Activated T-cell treated with anti-CD3 and anti-CD28 coated beads, Interleukin-2, amount 50 U/mL, for 24 hours (primary cell): ENCODE measurements at regions not wholly inside any gene's neighbourhood (a gene's known extent, or its start where the extent isn't known, plus 50 kb on each side); places are given as distances from the start of the nearest gene placed in this dataset.
"Not testable (repeated sequence)": the region's sequence is repeated elsewhere in the genome, so short reads cannot be mapped to it uniquely, and the experiment has no call there.

Source experiments
- DNase-seq: peaks from one replicate; pipeline ENCODE4 v3.0.0-alpha.2; 2020
- H3K27ac Mint-ChIP-seq: 2 replicates; pipeline ENCODE4 v1.8.0; 2020; ENCODE audit warnings: mild to moderate bottlenecking, mixed read lengths
- H3K27me3 Mint-ChIP-seq: 2 replicates; pipeline ENCODE4 v1.8.0; 2020; ENCODE audit warnings: mixed read lengths
- H3K36me3 Mint-ChIP-seq: 2 replicates; pipeline ENCODE4 v1.8.0; 2020; ENCODE audit warnings: low read depth, mixed read lengths
- H3K4me1 Mint-ChIP-seq: 2 replicates; pipeline ENCODE4 v1.8.0; 2020; ENCODE audit warnings: low read depth, mixed read lengths
- H3K4me3 Mint-ChIP-seq: 2 replicates; pipeline ENCODE4 v1.8.0; 2020; ENCODE audit warnings: mild to moderate bottlenecking, moderate library complexity, mixed read lengths
- H3K9me3 Mint-ChIP-seq: 2 replicates; pipeline ENCODE4 v1.8.0; 2020; ENCODE audit warnings: mixed read lengths

DNA sequence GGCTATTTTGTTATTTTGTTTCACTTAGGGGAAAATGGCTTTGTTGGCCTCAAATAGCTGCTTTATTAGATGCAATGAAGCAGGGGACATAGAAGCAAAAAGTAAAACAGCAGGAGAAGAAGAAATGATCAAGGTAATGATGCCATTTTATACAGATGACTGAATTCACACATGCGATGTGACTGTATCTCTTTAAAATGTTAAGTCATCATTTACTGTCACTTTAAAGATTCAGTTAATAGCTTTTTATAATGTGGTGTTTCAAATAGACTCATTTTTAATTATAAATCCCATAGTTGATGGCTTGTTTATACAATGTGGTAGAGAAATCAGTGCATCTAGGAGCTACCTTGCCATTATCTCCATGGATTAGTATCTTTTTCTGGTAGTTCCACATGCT, 863.9 kb upstream of the DEFB115 start:
- not testable (repeated sequence) for H3K27me3 Mint-ChIP-seq, H3K4me3 Mint-ChIP-seq, H3K4me1 Mint-ChIP-seq, H3K27ac Mint-ChIP-seq, H3K9me3 Mint-ChIP-seq, DNase-seq
- peaks cover 57% of the 10 kb centered on the region for H3K36me3 Mint-ChIP-seq

DNA sequence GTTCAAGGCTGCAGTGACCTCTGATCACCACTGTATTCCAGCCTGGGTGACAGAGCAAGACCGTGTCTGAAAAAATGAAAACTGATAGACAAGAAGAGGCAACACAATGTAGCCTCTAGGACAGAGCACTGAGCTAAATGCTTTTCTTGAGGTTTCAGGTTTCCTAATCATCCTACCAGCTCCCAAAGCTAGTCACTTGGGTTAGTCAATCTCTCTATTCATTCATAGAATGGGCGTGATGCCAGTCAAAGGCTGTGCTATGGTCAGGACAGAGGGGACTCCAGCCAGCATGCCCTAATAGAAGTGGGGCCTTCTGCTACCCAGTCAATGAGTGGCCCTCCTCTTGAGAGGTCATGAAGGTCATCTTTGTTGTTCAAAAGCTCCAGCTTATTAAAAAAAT, 860.4 kb upstream of the DEFB115 start:
- H3K4me3 Mint-ChIP-seq, H3K27me3 Mint-ChIP-seq, DNase-seq, H3K27ac Mint-ChIP-seq, H3K4me1 Mint-ChIP-seq, H3K9me3 Mint-ChIP-seq: not testable (repeated sequence)
- H3K36me3 Mint-ChIP-seq = peaks cover 70% of the 10 kb centered on the region

DNA sequence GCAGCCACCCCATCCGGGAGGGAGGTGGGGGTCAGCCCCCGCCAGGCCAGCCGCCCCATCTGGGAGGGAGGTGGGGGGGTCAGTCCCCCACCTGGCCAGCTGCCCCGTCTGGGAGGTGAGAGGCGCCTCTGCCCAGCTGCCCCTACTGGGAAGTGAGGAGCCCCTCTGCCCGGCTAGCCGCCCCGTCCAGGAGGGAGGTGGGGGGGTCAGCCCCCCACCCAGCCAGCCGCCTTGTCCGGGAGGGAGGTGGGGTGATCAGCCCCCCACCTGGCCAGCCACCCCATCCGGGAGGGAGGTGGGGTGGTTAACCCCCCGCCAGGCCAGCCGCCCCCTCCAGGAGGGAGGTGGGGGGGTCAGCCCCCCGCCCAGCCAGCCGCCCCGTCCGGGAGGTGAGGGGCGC, 852.4 kb upstream of the DEFB115 start:
- DNase-seq, H3K27ac Mint-ChIP-seq, H3K4me1 Mint-ChIP-seq, H3K4me3 Mint-ChIP-seq, H3K27me3 Mint-ChIP-seq: not testable (repeated sequence)
- peaks cover 54% of the 10 kb centered on the region for H3K36me3 Mint-ChIP-seq
- H3K9me3 Mint-ChIP-seq = peaks cover 13% of the 10 kb centered on the region

DNA sequence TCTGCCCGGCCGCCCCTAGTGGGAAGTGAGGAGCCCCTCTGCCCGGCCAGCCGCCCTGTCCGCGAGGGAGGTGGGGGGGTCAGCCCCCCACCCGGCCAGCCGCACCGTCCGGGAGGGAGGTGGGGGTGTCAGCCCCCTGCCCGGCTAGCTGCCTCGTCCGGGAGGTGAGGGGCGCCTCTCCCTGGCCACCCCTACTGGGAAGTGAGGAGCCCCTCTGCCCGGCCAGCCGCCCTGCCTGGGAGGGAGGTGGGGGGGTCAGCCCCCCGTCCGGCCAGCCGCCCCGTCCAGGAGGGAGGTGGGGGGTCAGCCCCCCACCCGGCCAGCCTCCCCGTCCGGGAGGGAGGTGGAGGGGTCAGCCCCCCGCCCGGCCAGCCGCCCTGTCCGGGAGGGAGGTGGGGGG, 851.9 kb upstream of the DEFB115 start:
- H3K27me3 Mint-ChIP-seq, H3K4me3 Mint-ChIP-seq, DNase-seq, H3K27ac Mint-ChIP-seq, H3K4me1 Mint-ChIP-seq: not testable (repeated sequence)
- Mint-ChIP-seq H3K9me3 (peaks cover 13% of the 10 kb centered on the region), H3K36me3 (peaks cover 49% of the 10 kb centered on the region)

DNA sequence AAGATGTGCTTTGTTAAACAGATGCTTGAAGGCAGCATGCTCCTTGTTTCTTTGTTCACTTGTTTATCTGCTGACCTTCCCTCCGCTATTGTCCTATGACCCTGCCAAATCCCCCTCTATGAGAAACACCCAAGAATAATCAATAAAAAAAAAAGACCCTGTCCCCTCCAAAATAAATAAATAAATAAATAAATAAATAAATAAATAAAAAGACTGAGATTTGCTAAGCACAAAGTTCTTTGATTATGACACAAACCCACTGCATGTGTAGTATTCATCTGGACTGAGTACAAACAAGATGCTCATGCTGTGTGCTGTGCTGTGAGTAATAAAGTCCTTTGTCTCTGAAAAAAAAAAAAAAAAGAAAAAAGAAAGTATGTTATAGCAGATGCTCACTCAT, 851.1 kb upstream of the DEFB115 start:
- DNase-seq, H3K4me1 Mint-ChIP-seq, H3K4me3 Mint-ChIP-seq, H3K27me3 Mint-ChIP-seq, H3K27ac Mint-ChIP-seq: not testable (repeated sequence)
- H3K36me3 Mint-ChIP-seq = peaks cover 41% of the 10 kb centered on the region
- peaks cover 13% of the 10 kb centered on the region for H3K9me3 Mint-ChIP-seq

DNA sequence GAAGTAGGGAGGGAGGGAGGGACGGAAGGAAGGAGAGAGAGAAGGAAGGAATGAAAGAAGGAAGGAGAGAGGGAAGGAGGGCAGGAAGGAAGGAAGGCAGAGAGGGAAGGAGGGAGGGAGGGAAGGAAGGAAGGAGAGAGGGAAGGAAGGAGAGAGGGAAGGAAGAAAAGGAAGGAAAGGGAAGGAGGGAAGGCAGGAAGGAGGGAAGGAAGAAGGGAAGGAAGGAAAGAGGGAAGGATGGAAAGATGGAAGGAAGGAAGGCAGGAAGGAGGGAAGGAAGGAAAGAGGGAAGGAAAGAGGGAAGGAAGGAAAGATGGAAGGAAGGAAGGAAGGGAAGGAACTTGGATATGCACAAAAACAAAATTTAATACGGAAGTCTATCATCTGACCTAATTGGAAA, 844.5 kb upstream of the DEFB115 start:
- H3K9me3 Mint-ChIP-seq = peaks cover 25% of the 10 kb centered on the region
- H3K4me3 Mint-ChIP-seq = no peak overlapping the region
- H3K36me3 Mint-ChIP-seq = peaks cover 7% of the 10 kb centered on the region
- H3K27ac Mint-ChIP-seq = no peak overlapping the region
- H3K4me1 Mint-ChIP-seq = no peaks in the 10 kb centered on the region
- H3K27me3 Mint-ChIP-seq = no peaks in the 10 kb centered on the region
- DNase-seq = no peak

DNA sequence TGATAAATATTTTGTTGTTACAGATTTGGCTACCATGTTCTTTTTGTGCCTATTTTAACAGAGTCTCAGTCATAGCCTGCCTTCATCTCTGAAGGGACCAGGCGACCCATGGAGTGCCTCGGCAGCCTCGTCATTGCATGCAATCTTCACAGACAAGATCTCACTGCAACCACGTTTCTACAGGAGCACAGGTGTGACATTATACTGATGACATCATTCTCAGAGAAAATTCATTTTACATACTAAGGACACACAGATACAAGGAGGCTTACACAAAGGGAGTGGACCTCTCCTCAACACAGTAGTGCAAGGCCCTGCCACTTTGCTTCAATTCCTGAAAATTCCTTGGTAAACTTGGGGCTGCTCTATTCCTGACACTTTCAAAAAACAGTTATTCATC, 840.1 kb upstream of the DEFB115 start:
- not testable (repeated sequence) for H3K27ac Mint-ChIP-seq, H3K27me3 Mint-ChIP-seq, H3K36me3 Mint-ChIP-seq, H3K4me1 Mint-ChIP-seq, DNase-seq, H3K4me3 Mint-ChIP-seq
- peaks cover 18% of the 10 kb centered on the region for H3K9me3 Mint-ChIP-seq

DNA sequence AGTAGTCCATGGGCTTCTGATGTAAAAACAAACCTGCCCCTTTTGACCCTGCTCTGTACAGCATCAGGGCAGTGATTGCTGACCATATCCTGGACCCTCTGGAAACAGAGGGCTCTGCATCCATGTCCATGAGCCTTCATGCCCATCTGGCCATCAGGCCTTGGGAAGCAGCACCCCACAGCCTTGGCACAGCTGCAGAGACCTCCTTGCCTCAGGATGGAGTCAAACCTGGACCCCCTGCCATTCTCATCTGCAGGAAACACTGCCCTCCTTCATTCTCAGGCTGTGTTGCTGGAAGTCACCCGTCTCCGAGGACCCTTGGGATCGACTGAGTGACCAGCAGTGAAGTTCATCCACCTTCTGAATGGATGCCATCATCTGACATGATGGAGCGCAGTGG, 839.1 kb upstream of the DEFB115 start:
- not testable (repeated sequence) for H3K27me3 Mint-ChIP-seq, H3K36me3 Mint-ChIP-seq, H3K27ac Mint-ChIP-seq, DNase-seq, H3K4me1 Mint-ChIP-seq, H3K4me3 Mint-ChIP-seq
- peaks cover 15% of the 10 kb centered on the region for H3K9me3 Mint-ChIP-seq

DNA sequence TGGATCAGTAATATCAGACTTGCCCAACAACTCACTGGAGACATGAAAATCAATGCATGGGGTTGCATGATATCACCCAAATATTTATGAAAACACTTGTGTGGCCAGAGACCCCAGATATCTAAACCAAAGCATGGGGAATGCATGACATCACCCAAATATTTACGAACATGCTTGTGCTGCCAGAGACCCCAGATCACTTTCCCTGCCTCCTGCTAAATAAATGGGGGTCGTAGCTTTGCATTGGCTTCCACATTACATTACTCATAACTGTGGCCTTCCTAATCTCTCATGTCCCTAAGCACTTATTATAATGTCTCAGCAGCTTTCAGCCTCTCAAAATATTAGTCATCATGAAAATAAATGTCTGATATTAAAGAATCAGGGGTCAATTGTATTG, 838.0 kb upstream of the DEFB115 start:
- no peak for DNase-seq
- H3K36me3 Mint-ChIP-seq = peaks cover 7% of the 10 kb centered on the region
- no peak overlapping the region for H3K4me3 Mint-ChIP-seq
- H3K27me3 Mint-ChIP-seq = no peaks in the 10 kb centered on the region
- H3K4me1 Mint-ChIP-seq = no peaks in the 10 kb centered on the region
- no peak overlapping the region for H3K27ac Mint-ChIP-seq
- H3K9me3 Mint-ChIP-seq = peaks cover 18% of the 10 kb centered on the region

DNA sequence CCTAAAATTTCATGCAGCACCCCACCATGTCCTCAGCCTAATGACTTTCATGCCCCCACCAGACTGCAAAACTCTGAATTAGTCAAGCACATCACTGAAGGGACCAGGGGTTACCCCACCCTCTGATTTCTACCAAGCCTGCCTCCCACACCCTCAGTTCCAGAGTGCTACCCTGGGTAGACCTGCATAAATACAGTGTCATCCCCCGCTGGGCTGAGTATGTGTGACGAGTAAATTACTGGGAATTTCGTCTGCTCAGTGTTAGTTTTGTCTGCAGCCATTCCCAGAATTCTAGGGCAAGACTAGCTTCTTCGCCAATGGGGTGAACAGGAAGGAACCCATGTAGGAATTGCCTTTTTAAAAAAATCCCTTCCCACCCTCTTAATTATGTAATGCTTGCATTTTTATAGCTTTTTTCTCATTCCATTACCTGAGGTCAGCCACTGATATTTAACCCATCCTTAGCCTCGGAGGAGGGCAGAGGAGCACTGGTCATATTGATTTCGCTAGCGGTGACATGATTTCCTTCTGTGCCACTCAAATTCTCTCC, 837.5 kb upstream of the DEFB115 start:
- DNase-seq, H3K27me3 Mint-ChIP-seq, H3K4me3 Mint-ChIP-seq, H3K27ac Mint-ChIP-seq, H3K36me3 Mint-ChIP-seq, H3K4me1 Mint-ChIP-seq: not testable (repeated sequence)
- peaks cover 19% of the 10 kb centered on the region for H3K9me3 Mint-ChIP-seq
